ENCODE measurements at regions not wholly inside any gene's neighbourhood (a gene's known extent, or its start where the extent isn't known, plus 50 kb on each side); places are given as distances from the start of the nearest gene placed in this dataset.

GRCh38 chr2:219798430-219798829, 171.0 kb downstream of the SLC4A3 start:
- no peak for TF ChIP-seq CTCF (IDR thresholded peaks at IDR 0.05; ENCODE audit: unreplicated experiment)
- Mint-ChIP-seq H3K36me3 (ENCODE audit: insufficient read depth, unreplicated experiment) (no peaks in the 10 kb centered on the region), H3K9me3 (ENCODE audit: unreplicated experiment) (no peaks in the 10 kb centered on the region), H3K27ac (ENCODE audit: low read depth, unreplicated experiment) (no peak overlapping the region), H3K4me1 (ENCODE audit: insufficient read depth, unreplicated experiment) (no peaks in the 10 kb centered on the region), H3K4me3 (ENCODE audit: unreplicated experiment) (no peak overlapping the region), H3K27me3 (ENCODE audit: insufficient read depth, unreplicated experiment) (no peaks in the 10 kb centered on the region)
- peak; percentile 25 for DNase-seq (ENCODE audit: unreplicated experiment)
- intact Hi-C loops (cut with micrococcal nuclease), result no loop called here
- ChIA-PET POLR2A (no interaction called here), CTCF (no interaction called here)
- no TSS peak for BruUV-seq (replicated peaks)

DNA sequence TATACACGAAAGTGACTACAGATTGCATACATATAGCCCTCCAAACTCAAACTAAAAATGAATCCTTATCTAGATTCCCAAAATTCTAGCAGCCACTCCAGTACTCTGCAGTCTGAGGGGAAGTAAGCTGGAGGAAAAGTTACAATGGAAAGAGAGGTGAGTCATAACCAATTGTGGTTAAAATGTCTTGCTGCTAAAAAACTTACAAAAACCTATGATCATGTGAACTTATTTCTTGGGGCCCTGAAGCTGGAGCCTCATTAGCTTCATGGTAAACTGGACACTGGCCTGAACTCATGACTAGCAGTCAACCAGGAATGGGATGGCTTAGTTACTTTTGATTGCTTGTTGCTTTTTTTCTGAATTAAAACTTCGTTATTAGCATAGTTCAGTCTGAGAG, 175.9 kb downstream of the SLC4A3 start:
- Mint-ChIP-seq H3K4me1 (ENCODE audit: insufficient read depth, unreplicated experiment) (no peaks in the 10 kb centered on the region), H3K27me3 (ENCODE audit: insufficient read depth, unreplicated experiment) (no peaks in the 10 kb centered on the region), H3K27ac (ENCODE audit: low read depth, unreplicated experiment) (no peak overlapping the region), H3K9me3 (ENCODE audit: unreplicated experiment) (peaks cover 20% of the 10 kb centered on the region), H3K4me3 (ENCODE audit: unreplicated experiment) (no peak overlapping the region), H3K36me3 (ENCODE audit: insufficient read depth, unreplicated experiment) (no peaks in the 10 kb centered on the region)
- peak; percentile 17 for DNase-seq (ENCODE audit: unreplicated experiment)
- no TSS peak for BruUV-seq (replicated peaks)
- intact Hi-C loops (cut with micrococcal nuclease), result no loop called here
- no peak for TF ChIP-seq CTCF (IDR thresholded peaks at IDR 0.05; ENCODE audit: unreplicated experiment)
- ChIA-PET POLR2A (no interaction called here), CTCF (no interaction called here)

DNA sequence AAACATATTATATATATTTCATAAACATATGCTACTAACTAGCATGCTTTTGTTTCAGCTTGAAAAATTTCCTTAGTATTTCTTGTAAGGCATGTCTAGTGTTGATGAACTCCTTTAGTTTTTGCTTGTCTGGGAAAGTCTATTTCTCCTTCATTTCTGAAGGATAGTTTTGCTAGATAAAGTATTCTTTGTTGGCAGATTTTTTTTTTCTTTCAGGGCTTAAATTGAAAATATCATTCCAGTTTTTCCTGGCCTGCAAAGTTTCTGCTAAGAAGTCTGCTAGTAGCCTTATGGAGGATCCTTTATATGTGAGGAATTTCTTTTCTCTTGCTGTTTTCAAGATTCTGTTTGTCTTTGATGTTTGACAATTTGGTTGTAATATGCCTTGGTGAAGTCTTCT, 183.5 kb downstream of the SLC4A3 start:
- TF ChIP-seq CTCF (IDR thresholded peaks at IDR 0.05; ENCODE audit: unreplicated experiment), result no peak
- H3K4me1 Mint-ChIP-seq (ENCODE audit: insufficient read depth, unreplicated experiment), result peaks cover 8% of the 10 kb centered on the region
- H3K36me3 Mint-ChIP-seq (ENCODE audit: insufficient read depth, unreplicated experiment), result no peaks in the 10 kb centered on the region
- BruUV-seq (replicated peaks), result no TSS peak
- no peak overlapping the region for H3K27ac Mint-ChIP-seq (ENCODE audit: low read depth, unreplicated experiment)
- peaks cover 32% of the 10 kb centered on the region for H3K9me3 Mint-ChIP-seq (ENCODE audit: unreplicated experiment)
- intact Hi-C loops (cut with micrococcal nuclease), result no loop called here
- no peak for DNase-seq (ENCODE audit: unreplicated experiment)
- H3K27me3 Mint-ChIP-seq (ENCODE audit: insufficient read depth, unreplicated experiment), result no peaks in the 10 kb centered on the region
- ChIA-PET CTCF (interaction anchor here (0.6 to 1.0 kb wide), 2 partner anchors 22 to 1773 kb away, joined by 3 to 4 read pairs; no protein-coding TSS in a partner anchor), POLR2A (no interaction called here)
- no peak overlapping the region for H3K4me3 Mint-ChIP-seq (ENCODE audit: unreplicated experiment)

DNA sequence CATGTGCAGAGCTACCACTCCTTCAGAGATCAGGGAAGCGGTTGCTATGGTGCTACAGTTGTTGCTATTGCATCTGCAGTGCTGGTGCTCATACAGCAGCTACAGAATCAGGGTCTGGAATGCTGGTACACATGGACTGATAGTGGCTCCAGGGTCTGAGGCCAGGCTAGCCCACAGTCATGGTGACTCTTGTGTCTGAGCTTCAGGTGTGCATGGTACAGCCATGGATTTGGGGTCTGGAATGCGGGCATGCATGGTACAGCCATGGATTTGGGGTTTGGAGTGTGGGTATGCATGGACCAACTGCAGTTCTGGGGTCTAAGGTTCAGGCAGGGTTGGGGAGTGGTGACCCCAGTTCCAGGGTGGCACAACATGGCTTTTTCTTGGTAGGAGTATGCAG, 185.2 kb downstream of the SLC4A3 start:
- POLR2A ChIA-PET, result interaction anchor here (0.6 to 0.8 kb wide), 2 partner anchors 67 to 233 kb away, joined by 3 to 4 read pairs; no protein-coding TSS in a partner anchor
- H3K27me3 Mint-ChIP-seq (ENCODE audit: insufficient read depth, unreplicated experiment), result no peaks in the 10 kb centered on the region
- no peak overlapping the region for H3K27ac Mint-ChIP-seq (ENCODE audit: low read depth, unreplicated experiment)

More for the DNA sequence above, 185.2 kb downstream of the SLC4A3 start:
- Mint-ChIP-seq H3K4me1 (ENCODE audit: insufficient read depth, unreplicated experiment) (peaks cover 8% of the 10 kb centered on the region), H3K4me3 (ENCODE audit: unreplicated experiment) (no peak overlapping the region), H3K9me3 (ENCODE audit: unreplicated experiment) (peaks cover 21% of the 10 kb centered on the region), H3K36me3 (ENCODE audit: insufficient read depth, unreplicated experiment) (no peaks in the 10 kb centered on the region)
- CTCF ChIA-PET, result interaction anchor here (0.6 to 1.9 kb wide), 2 partner anchors 24 to 123 kb away, joined by 4 read pairs; no protein-coding TSS in a partner anchor
- BruUV-seq (replicated peaks), result no TSS peak
- intact Hi-C loops (cut with micrococcal nuclease), result no loop called here
- no peak for TF ChIP-seq CTCF (IDR thresholded peaks at IDR 0.05; ENCODE audit: unreplicated experiment)
- no peak for DNase-seq (ENCODE audit: unreplicated experiment)
